Fibroblast of lung (primary cell): ENCODE measurements at regions not wholly inside any gene's neighbourhood (a gene's known extent, or its start where the extent isn't known, plus 50 kb on each side); places are given as distances from the start of the nearest gene placed in this dataset.
A peak's percentile ranks its signal among the peaks of the same experiment; 100 is the strongest.

Source experiments
- DNase-seq, 2 donors: peaks; one replicate each; pipeline versions ENCODE4 v3.0.0 to v3.0.0-alpha.2; 2010; ENCODE audit warnings: low read depth in 2 of 2
- H2AFZ ChIP-seq: 2 replicates; pipeline ENCODE4 v1.5.1; 2012; ENCODE audit warnings: low read length, control low read depth, inconsistent platforms
- H3K27ac ChIP-seq: 2 replicates; pipeline ENCODE4 v1.5.1; 2011; ENCODE audit warnings: low read length, control low read depth; ENCODE audit not compliant: insufficient read depth
- H3K27me3 ChIP-seq: 2 replicates; pipeline ENCODE4 v1.5.1; 2011; ENCODE audit warnings: mild to moderate bottlenecking, low read length; ENCODE audit not compliant: control insufficient read depth, insufficient read depth
- H3K36me3 ChIP-seq: 2 replicates; pipeline ENCODE4 v1.5.1; 2011; ENCODE audit warnings: low read length; ENCODE audit not compliant: control insufficient read depth, insufficient read depth
- H3K4me1 ChIP-seq: 2 replicates; pipeline ENCODE4 v1.5.1; 2011; ENCODE audit warnings: low read length; ENCODE audit not compliant: control insufficient read depth, insufficient read depth; ENCODE audit errors: extremely low read depth
- H3K4me2 ChIP-seq: 2 replicates; pipeline ENCODE4 v1.5.1; 2011; ENCODE audit warnings: low read length, control low read depth; ENCODE audit not compliant: insufficient read depth; ENCODE audit errors: extremely low read depth
- H3K4me3 ChIP-seq, 4 experiments: fragments of 200-600 bp in 1 of 4; sonication (generic) in 1 of 4; replicated peaks in 1 of 4; 2 replicates each; pipeline ENCODE4 v1.5.1; 2011 to 2016; ENCODE audit warnings: low read length in 4 of 4, low read depth in 3 of 4, mild to moderate bottlenecking in 3 of 4, control low read depth in 2 of 4, inconsistent platforms in 1 of 4, mixed read lengths in 1 of 4; ENCODE audit not compliant: insufficient read depth in 1 of 4; ENCODE audit errors: control extremely low read depth in 1 of 4
- H3K79me2 ChIP-seq: 2 replicates; pipeline ENCODE4 v1.5.1; 2012; ENCODE audit warnings: mild to moderate bottlenecking, low read length, inconsistent platforms; ENCODE audit not compliant: control insufficient read depth, insufficient read depth
- H3K9ac ChIP-seq: 2 replicates; pipeline ENCODE4 v1.5.1; 2011; ENCODE audit warnings: mild to moderate bottlenecking, low read length, control low read depth; ENCODE audit not compliant: insufficient read depth
- H3K9me3 ChIP-seq: 2 replicates; pipeline ENCODE4 v1.5.1; 2012; ENCODE audit warnings: low read depth, low read length; ENCODE audit not compliant: control insufficient read depth, insufficient read depth
- H4K20me1 ChIP-seq: 2 replicates; pipeline ENCODE4 v1.5.1; 2011; ENCODE audit warnings: low read length; ENCODE audit not compliant: control insufficient read depth, insufficient read depth; ENCODE audit errors: extremely low read depth
- CTCF ChIP-seq, 2 donors: IDR thresholded peaks in 1 of 2; conservative IDR thresholded peaks in 1 of 2; 1 replicate in 1 of 2; 2 replicates in 1 of 2; pipeline ENCODE4 v1.5.1; 2011 to 2012; ENCODE audit warnings: low read length in 2 of 2, control low read depth in 1 of 2, inconsistent platforms in 1 of 2, low read depth in 1 of 2, mild to moderate bottlenecking in 1 of 2
- EZH2 ChIP-seq: IDR thresholded peaks from 2 replicates; pipeline ENCODE4 v1.5.1; 2012; ENCODE audit warnings: low read length, control low read depth, mild to moderate bottlenecking; ENCODE audit errors: missing control alignments

GRCh38 chr1:189336115-189337100 is 1141.3 kb downstream of the BRINP3 start:
- Histone ChIP-seq H3K36me3 (no peaks in the 10 kb centered on the region), H2AFZ (no peak overlapping the region), H3K27me3 (no peaks in the 10 kb centered on the region), H3K27ac (no peak overlapping the region), H3K9me3 (no peaks in the 10 kb centered on the region), H3K4me1 (no peaks in the 10 kb centered on the region), H3K4me3 (no peak overlapping the region), H3K79me2 (no peaks in the 10 kb centered on the region), H4K20me1 (no peaks in the 10 kb centered on the region), H3K4me2 (no peak overlapping the region), H3K9ac (no peak overlapping the region)
- TF ChIP-seq CTCF (conservative IDR thresholded peaks at IDR 0.05 in 1 of 2, IDR thresholded peaks at IDR 0.05 in 1 of 2; ENCODE audit: low read depth in 1 of 2, low read length in 2 of 2) (no peak), EZH2 (no peak)
- DNase-seq = no peak

- no peaks in the 10 kb centered on the region for H3K4me1 ChIP-seq
- H2AFZ ChIP-seq = no peak overlapping the region
- no peaks in the 10 kb centered on the region for H4K20me1 ChIP-seq
- no peak overlapping the region for H3K4me3 ChIP-seq
- no peaks in the 10 kb centered on the region for H3K27me3 ChIP-seq
- no peaks in the 10 kb centered on the region for H3K79me2 ChIP-seq
- no peak for DNase-seq
- H3K9me3 ChIP-seq = no peaks in the 10 kb centered on the region
- no peak overlapping the region for H3K9ac ChIP-seq
- no peak overlapping the region for H3K27ac ChIP-seq
- TF ChIP-seq CTCF (conservative IDR thresholded peaks at IDR 0.05 in 1 of 2, IDR thresholded peaks at IDR 0.05 in 1 of 2; ENCODE audit: low read depth in 1 of 2, low read length in 2 of 2) = no peak
- TF ChIP-seq EZH2 = no peak
- H3K36me3 ChIP-seq = no peaks in the 10 kb centered on the region
- H3K4me2 ChIP-seq = no peak overlapping the region
Observed at GRCh38 chr1:189349607-189350006, 1128.1 kb downstream of the BRINP3 start.

- Histone ChIP-seq H3K79me2 (no peaks in the 10 kb centered on the region), H3K4me3 (peak overlapping the region in 1 of 4 experiments; percentile 20), H3K4me1 (no peaks in the 10 kb centered on the region), H3K9me3 (no peaks in the 10 kb centered on the region), H3K36me3 (no peaks in the 10 kb centered on the region), H2AFZ (no peak overlapping the region), H3K9ac (no peak overlapping the region), H3K27me3 (no peaks in the 10 kb centered on the region), H3K4me2 (peak overlapping the region; percentile 32), H3K27ac (no peak overlapping the region), H4K20me1 (no peaks in the 10 kb centered on the region)
- TF ChIP-seq EZH2 (no peak), CTCF (conservative IDR thresholded peaks at IDR 0.05 in 1 of 2, IDR thresholded peaks at IDR 0.05 in 1 of 2; ENCODE audit: low read depth in 1 of 2, low read length in 2 of 2) (no peak)
- peak in 1 of 2 donors; percentile 12 for DNase-seq
Observed at GRCh38 chr1:189350983-189351616, 1126.6 kb downstream of the BRINP3 start.
